Upper lobe of right lung (tissue), 1 donor: ENCODE measurements at regions not wholly inside any gene's neighbourhood (a gene's known extent, or its start where the extent isn't known, plus 50 kb on each side); places are given as distances from the start of the nearest gene placed in this dataset.
"Not testable (repeated sequence)": the region's sequence is repeated elsewhere in the genome, so short reads cannot be mapped to it uniquely, and the experiment has no call there.

Source experiments
- ATAC-seq: fragments of 200-7000 bp; cut with Tn5 transposase; one replicate; pipeline ENCODE4 v1.9.1; 2020; ENCODE audit warnings: mild to moderate bottlenecking, moderate library complexity
- DNase-seq: peaks from one replicate; pipeline ENCODE4 v3.0.0-alpha.2; 2020
- H3K27ac ChIP-seq: fragments of 200-600 bp; one replicate; pipeline ENCODE4 v1.8.0; 2022
- H3K27me3 ChIP-seq: fragments of 200-600 bp; one replicate; pipeline ENCODE4 v1.8.0; 2022; ENCODE audit warnings: mild to moderate bottlenecking
- H3K36me3 ChIP-seq: fragments of 200-600 bp; one replicate; pipeline ENCODE4 v1.8.0; 2022
- H3K4me1 ChIP-seq: fragments of 200-600 bp; one replicate; pipeline ENCODE4 v1.8.0; 2022
- H3K4me3 ChIP-seq: fragments of 200-600 bp; one replicate; pipeline ENCODE4 v1.8.0; 2022; ENCODE audit warnings: mild to moderate bottlenecking
- H3K9me3 ChIP-seq: fragments of 200-600 bp; one replicate; pipeline ENCODE4 v1.8.0; 2022
- CTCF ChIP-seq: fragments of 200-600 bp; IDR thresholded peaks from one replicate; pipeline ENCODE4 v1.8.0; 2022; ENCODE audit warnings: antibody characterized with exemption
- intact Hi-C: fragments of 100-400 bp; cut with DNase I; formaldehyde crosslinking; loops from one replicate; pipeline ENCODE4 v1.11.0; 2022
- donor health status: DM: no; HTN: yes; CAD: no; lungs with severe emphysema.

DNA sequence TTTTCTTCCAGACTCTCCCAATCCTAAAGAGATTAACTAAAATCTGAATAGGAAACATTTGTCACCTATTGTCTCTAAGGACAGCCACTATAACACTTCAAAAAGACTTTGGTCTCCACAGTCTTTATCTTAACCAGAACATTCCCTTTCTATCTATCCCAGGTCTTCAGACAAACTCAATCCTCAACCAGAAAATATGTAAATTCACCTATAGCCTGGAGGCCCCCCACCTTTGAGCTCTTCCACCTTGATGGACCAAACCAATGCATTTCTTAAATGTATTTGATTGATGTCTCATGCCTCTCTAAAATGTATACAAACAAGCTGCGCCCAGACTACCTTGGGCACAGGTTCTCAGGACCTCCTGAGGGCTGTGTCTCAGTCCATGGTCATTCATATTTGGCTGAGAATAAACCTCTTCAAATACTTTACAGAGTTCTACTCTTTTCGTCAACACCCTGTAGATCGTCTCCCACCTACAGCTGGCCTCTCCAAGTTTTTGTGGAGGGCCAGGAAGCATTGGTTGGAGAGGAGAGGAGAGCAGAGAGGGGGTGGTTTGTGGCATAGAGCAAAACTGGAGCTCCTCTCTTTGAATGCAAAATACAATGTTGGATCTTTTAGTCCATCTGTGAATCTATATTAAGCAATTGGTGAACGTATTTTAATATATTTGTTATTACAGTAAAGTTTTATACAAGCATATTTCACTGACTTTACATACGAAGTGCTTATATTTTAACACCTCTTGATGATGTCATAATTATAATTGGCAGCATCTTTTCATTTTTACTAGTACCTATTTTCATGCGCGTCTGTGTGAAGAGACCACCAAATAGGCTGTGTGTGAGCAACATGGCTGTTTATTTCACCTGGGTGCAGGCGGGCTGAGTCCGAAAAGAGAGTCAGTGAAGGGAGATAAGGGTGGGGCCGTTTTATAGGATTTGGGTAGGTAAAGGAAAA is 230.7 kb upstream of the DUSP10 start:
- no peak overlapping the region for H3K4me3 ChIP-seq
- no peak overlapping the region for H3K27ac ChIP-seq
- peaks cover 6% of the 10 kb centered on the region for H3K4me1 ChIP-seq
- H3K36me3 ChIP-seq: no peaks in the 10 kb centered on the region
- ATAC-seq (no peak), DNase-seq (no peak)
- TF ChIP-seq CTCF: no peak
- intact Hi-C loops: no loop called here
- no peaks in the 10 kb centered on the region for H3K27me3 ChIP-seq
- no peaks in the 10 kb centered on the region for H3K9me3 ChIP-seq

DNA sequence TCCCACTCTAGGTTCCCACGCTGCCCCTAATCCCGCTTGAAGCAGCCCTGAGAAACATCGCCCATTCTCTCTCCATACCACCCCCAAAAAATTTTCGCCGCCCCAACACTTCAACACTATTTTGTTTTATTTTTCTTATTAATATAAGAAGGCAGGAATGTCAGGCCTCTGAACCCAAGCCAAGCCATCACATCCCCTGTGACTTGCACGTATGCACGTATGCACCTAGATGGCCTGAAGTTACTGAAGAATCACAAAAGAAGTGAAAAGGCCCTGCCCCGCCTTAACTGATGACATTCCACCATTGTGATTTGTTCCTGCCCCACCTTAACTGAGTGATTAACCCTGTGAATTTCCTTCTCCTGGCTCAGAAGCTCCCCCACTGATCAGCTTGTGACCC is 229.1 kb upstream of the DUSP10 start:
- DNase-seq, ATAC-seq, H3K4me1 ChIP-seq, H3K27ac ChIP-seq, intact Hi-C loops, H3K27me3 ChIP-seq, H3K9me3 ChIP-seq, H3K4me3 ChIP-seq, H3K36me3 ChIP-seq: not testable (repeated sequence)

- DNase-seq, intact Hi-C loops, H3K27me3 ChIP-seq, H3K4me1 ChIP-seq, H3K4me3 ChIP-seq, H3K9me3 ChIP-seq, ATAC-seq, H3K36me3 ChIP-seq: not testable (repeated sequence)
- H3K27ac ChIP-seq: peak overlapping the region; percentile 38
These were observed 227.5 kb upstream of the DUSP10 start for GRCh38 chr1:221969298-221969858.

- H3K36me3 ChIP-seq, H3K4me3 ChIP-seq, ATAC-seq, H3K9me3 ChIP-seq, H3K4me1 ChIP-seq, H3K27ac ChIP-seq, DNase-seq, intact Hi-C loops, H3K27me3 ChIP-seq: not testable (repeated sequence)
These were observed 225.6 kb upstream of the DUSP10 start for GRCh38 chr1:221967538-221967937.

GRCh38 chr1:221966888-221967287 is 225.0 kb upstream of the DUSP10 start:
- H3K4me3 ChIP-seq, ATAC-seq, H3K4me1 ChIP-seq, H3K27ac ChIP-seq, H3K9me3 ChIP-seq, DNase-seq, H3K36me3 ChIP-seq, intact Hi-C loops, H3K27me3 ChIP-seq: not testable (repeated sequence)

DNA sequence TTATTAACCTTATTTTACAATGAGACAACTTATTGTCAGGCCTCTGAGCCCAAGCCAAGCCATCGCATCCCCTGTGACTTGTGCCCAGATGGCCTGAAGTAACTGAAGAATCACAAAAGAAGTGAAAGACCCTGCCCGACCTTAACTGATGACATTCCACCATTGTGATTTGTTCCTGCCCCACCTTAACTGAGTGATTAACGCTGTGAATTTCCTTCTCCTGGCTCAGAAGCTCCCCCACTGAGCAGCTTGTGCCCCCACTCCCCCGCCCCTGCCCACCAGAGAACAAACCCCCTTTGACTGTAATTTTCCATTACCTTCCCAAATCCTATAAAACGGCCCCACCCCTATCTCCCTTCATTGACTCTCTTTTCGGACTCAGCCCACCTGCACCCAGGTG is 224.0 kb upstream of the DUSP10 start:
- intact Hi-C loops, H3K36me3 ChIP-seq, H3K27ac ChIP-seq, H3K4me3 ChIP-seq, DNase-seq, ATAC-seq, H3K9me3 ChIP-seq, H3K27me3 ChIP-seq: not testable (repeated sequence)
- peaks cover 13% of the 10 kb centered on the region for H3K4me1 ChIP-seq

GRCh38 chr1:221965252-221965651 is 223.4 kb upstream of the DUSP10 start:
- no peak overlapping the region for H3K27ac ChIP-seq
- no peak overlapping the region for H3K4me3 ChIP-seq
- H3K4me1 ChIP-seq: peaks cover 14% of the 10 kb centered on the region
- TF ChIP-seq CTCF: no peak
- H3K36me3 ChIP-seq: no peaks in the 10 kb centered on the region
- no peaks in the 10 kb centered on the region for H3K9me3 ChIP-seq
- peak; percentile 55 for ATAC-seq
- no peak for DNase-seq
- intact Hi-C loops: no loop called here
- H3K27me3 ChIP-seq: no peaks in the 10 kb centered on the region

- no peaks in the 10 kb centered on the region for H3K9me3 ChIP-seq
- no peaks in the 10 kb centered on the region for H3K27me3 ChIP-seq
- DNase-seq (no peak), ATAC-seq (no peak)
- H3K27ac ChIP-seq: no peak overlapping the region
- intact Hi-C loops: no loop called here
- H3K4me1 ChIP-seq: peaks cover 8% of the 10 kb centered on the region
- TF ChIP-seq CTCF: no peak
- no peaks in the 10 kb centered on the region for H3K36me3 ChIP-seq
- H3K4me3 ChIP-seq: no peak overlapping the region
These were observed 221.9 kb upstream of the DUSP10 start for GRCh38 chr1:221963742-221964141.
